Endothelial cell of umbilical vein (primary cell): ENCODE measurements at regions not wholly inside any gene's neighbourhood (a gene's known extent, or its start where the extent isn't known, plus 50 kb on each side); places are given as distances from the start of the nearest gene placed in this dataset.
A peak's percentile ranks its signal among the peaks of the same experiment; 100 is the strongest.

Experiments
- BruUV-seq: library from RNA; stranded (reverse); fragments of 400-500 nt; replicated peaks from 2 replicates; lab custom pipeline; 2021; lab: Mats Ljungman, UMichigan
- CTCF ChIA-PET: fragments of 300-600, 350-600 bp; sonication (Branson Sonifier 250); formaldehyde crosslinking; loops from one replicate; lab custom pipeline; 2021; ENCODE audit warnings: antibody characterized with exemption, inconsistent platforms; lab: Charles Lee
- POLR2A ChIA-PET: fragments of 300-600, 350-600 bp; sonication (Branson Sonifier 250); formaldehyde crosslinking; loops from one replicate; lab custom pipeline; 2021; ENCODE audit warnings: antibody characterized with exemption, inconsistent platforms; lab: Charles Lee
- DNase-seq: peaks from one replicate; pipeline ENCODE4 v3.0.0-alpha.2; 2011; ENCODE audit warnings: low read depth, low spot score
- FAIRE-seq: peaks from 2 replicates; lab custom pipeline; 2011; peaks lifted over from hg19 to GRCh38; lab: Jason Lieb, UNC
- H2AFZ ChIP-seq: 2 replicates; pipeline ENCODE4 v1.6.0; 2012; ENCODE audit warnings: low read depth, low read length, control low read depth, inconsistent platforms
- H3K27ac ChIP-seq: 2 replicates; pipeline ENCODE4 v1.5.1; 2011; ENCODE audit warnings: low read depth, mild to moderate bottlenecking, control low read depth, low read length, moderate library complexity; ENCODE audit not compliant: insufficient read depth
- H3K27me3 ChIP-seq, 2 experiments: 2 replicates each; pipeline versions ENCODE4 v1.6.0 to v1.6.1; 2011; ENCODE audit warnings: low read length in 2 of 2, mixed read lengths in 1 of 2; ENCODE audit not compliant: control insufficient read depth in 2 of 2, insufficient read depth in 2 of 2
- H3K36me3 ChIP-seq, 2 experiments: 2 replicates in 1 of 2; 3 replicates in 1 of 2; pipeline ENCODE4 v1.5.1; 2011; ENCODE audit warnings: low read length in 2 of 2, mild to moderate bottlenecking in 1 of 2, moderate library complexity in 1 of 2; ENCODE audit not compliant: control insufficient read depth in 2 of 2, insufficient read depth in 2 of 2; ENCODE audit errors: extremely low read depth in 1 of 2
- H3K4me1 ChIP-seq: 3 replicates; pipeline ENCODE4 v1.5.1; 2011; ENCODE audit warnings: mild to moderate bottlenecking, low read length; ENCODE audit not compliant: control insufficient read depth, insufficient read depth; ENCODE audit errors: extremely low read depth
- H3K4me2 ChIP-seq: 2 replicates; pipeline ENCODE4 v1.6.1; 2011; ENCODE audit warnings: low read length, control low read depth, mixed read lengths; ENCODE audit not compliant: insufficient read depth
- H3K4me3 ChIP-seq, 3 experiments: fragments of 200-600 bp in 1 of 3; sonication (generic), shearing (Covaris generic) in 1 of 3; replicated peaks in 1 of 3; 2 replicates each; pipeline ENCODE4 v1.5.1; 2011 to 2016; ENCODE audit warnings: control low read depth in 3 of 3, low read length in 3 of 3, mild to moderate bottlenecking in 2 of 3, inconsistent platforms in 1 of 3, low read depth in 1 of 3, moderate library complexity in 1 of 3; ENCODE audit not compliant: insufficient read depth in 1 of 3
- H3K79me2 ChIP-seq: 2 replicates; pipeline ENCODE4 v1.6.0; 2012; ENCODE audit warnings: low read length, inconsistent platforms; ENCODE audit not compliant: control insufficient read depth, insufficient read depth
- H3K9ac ChIP-seq: replicated peaks from 2 replicates; pipeline ENCODE3; 2011; ENCODE audit warnings: low read length, control low read depth; ENCODE audit not compliant: insufficient read depth; ENCODE audit errors: extremely low read depth
- H3K9me1 ChIP-seq: replicated peaks from 3 replicates; pipeline ENCODE4 v1.6.0; 2011; ENCODE audit warnings: mild to moderate bottlenecking, low read length; ENCODE audit not compliant: control insufficient read depth, insufficient read depth; ENCODE audit errors: extremely low read depth
- H3K9me3 ChIP-seq: replicated peaks from 2 replicates; pipeline ENCODE4 v1.5.1; 2012; ENCODE audit warnings: low read length, inconsistent platforms; ENCODE audit not compliant: control insufficient read depth, insufficient read depth
- H4K20me1 ChIP-seq: replicated peaks from 2 replicates; pipeline ENCODE3; 2011; ENCODE audit warnings: mild to moderate bottlenecking, low read length; ENCODE audit not compliant: control insufficient read depth, insufficient read depth; ENCODE audit errors: extremely low read depth
- EZH2 ChIP-seq: IDR thresholded peaks from 2 replicates; pipeline ENCODE4 v1.6.1; 2012; ENCODE audit warnings: borderline replicate concordance, low read depth, mild to moderate bottlenecking, moderate library complexity, low read length, inconsistent platforms; ENCODE audit not compliant: severe bottlenecking
- FOS ChIP-seq: IDR thresholded peaks from 2 replicates; pipeline ENCODE4 v1.6.1; 2011; ENCODE audit warnings: mild to moderate bottlenecking, low read length, moderate library complexity, borderline replicate concordance; ENCODE audit not compliant: insufficient read depth
- GATA2 ChIP-seq: IDR thresholded peaks from 2 replicates; pipeline ENCODE4 v1.7.0; 2011; ENCODE audit warnings: low read depth, mild to moderate bottlenecking, moderate library complexity, mixed read lengths, low read length; ENCODE audit not compliant: insufficient read length, insufficient read depth
- JUN ChIP-seq: IDR thresholded peaks from 2 replicates; pipeline ENCODE4 v1.6.1; 2011; ENCODE audit warnings: borderline replicate concordance, low read depth; ENCODE audit not compliant: insufficient read length, insufficient read depth
- MYC ChIP-seq: IDR thresholded peaks from one replicate; pipeline ENCODE4 v1.6.1; 2011; ENCODE audit warnings: mild to moderate bottlenecking, low read depth, low read length
- POLR2A ChIP-seq: IDR thresholded peaks from 2 replicates; pipeline ENCODE4 v1.6.1; 2012; ENCODE audit warnings: low read depth, mild to moderate bottlenecking, control low read depth, low read length
- POLR2AphosphoS5 ChIP-seq: IDR thresholded peaks from 2 replicates; pipeline ENCODE4 v1.6.1; 2012; ENCODE audit warnings: low read depth, mild to moderate bottlenecking, control low read depth, low read length, moderate library complexity; ENCODE audit not compliant: insufficient read depth
- dilution Hi-C: fragments of 300-500 bp; cut with MboI; formaldehyde crosslinking; loops from one replicate; pipeline ENCODE4 v1.15.0; 2019; ENCODE audit warnings: low sequenced_read_pairs; ENCODE audit not compliant: extremely low pct_ligation_motif_present
- intact Hi-C: fragments of 100-400 bp; cut with micrococcal nuclease; formaldehyde crosslinking; loops from one replicate; pipeline ENCODE4 v1.10.0; 2022
- TF ChIP-seq, protein P1 (sequence below), 2 donors: IDR thresholded peaks; 1 replicate in 1 of 2; 2 replicates in 1 of 2; pipeline ENCODE4 v1.5.1; 2011; ENCODE audit warnings: low read length in 2 of 2, mild to moderate bottlenecking in 2 of 2, moderate library complexity in 2 of 2, control low read depth in 1 of 2, inconsistent platforms in 1 of 2, low read depth in 1 of 2; ENCODE audit not compliant: insufficient read depth in 1 of 2; ENCODE audit errors: extremely low read depth in 1 of 2
- TF ChIP-seq, protein P2 (sequence below): IDR thresholded peaks from 2 replicates; pipeline ENCODE4 v1.6.1; 2011; ENCODE audit not compliant: insufficient read depth, insufficient read length

DNA sequence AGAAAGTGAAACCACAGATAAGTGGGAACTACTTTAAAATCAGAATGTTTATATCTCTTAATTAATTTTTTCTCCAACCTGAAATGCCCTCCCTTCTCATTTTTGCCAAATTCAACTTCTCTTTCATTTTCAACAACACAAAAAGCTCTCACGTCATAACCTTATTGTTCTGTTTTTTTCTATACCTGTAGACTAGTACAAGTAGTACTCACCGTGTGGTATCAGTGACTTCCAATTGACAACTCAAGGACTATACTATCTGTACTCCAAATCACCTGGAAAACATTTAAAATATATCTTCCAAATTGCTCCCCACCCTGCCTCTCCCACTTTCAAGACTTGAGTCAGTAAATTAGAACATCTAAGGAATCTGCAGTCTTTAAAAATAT lies 72.8 kb upstream of the ZNF280D start:
- DNase-seq (no peak), FAIRE-seq (no peak)
- BruUV-seq, result TSS peak; percentile 90
- TF ChIP-seq, protein P1, sequence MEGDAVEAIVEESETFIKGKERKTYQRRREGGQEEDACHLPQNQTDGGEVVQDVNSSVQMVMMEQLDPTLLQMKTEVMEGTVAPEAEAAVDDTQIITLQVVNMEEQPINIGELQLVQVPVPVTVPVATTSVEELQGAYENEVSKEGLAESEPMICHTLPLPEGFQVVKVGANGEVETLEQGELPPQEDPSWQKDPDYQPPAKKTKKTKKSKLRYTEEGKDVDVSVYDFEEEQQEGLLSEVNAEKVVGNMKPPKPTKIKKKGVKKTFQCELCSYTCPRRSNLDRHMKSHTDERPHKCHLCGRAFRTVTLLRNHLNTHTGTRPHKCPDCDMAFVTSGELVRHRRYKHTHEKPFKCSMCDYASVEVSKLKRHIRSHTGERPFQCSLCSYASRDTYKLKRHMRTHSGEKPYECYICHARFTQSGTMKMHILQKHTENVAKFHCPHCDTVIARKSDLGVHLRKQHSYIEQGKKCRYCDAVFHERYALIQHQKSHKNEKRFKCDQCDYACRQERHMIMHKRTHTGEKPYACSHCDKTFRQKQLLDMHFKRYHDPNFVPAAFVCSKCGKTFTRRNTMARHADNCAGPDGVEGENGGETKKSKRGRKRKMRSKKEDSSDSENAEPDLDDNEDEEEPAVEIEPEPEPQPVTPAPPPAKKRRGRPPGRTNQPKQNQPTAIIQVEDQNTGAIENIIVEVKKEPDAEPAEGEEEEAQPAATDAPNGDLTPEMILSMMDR (IDR thresholded peaks at IDR 0.05; ENCODE audit: extremely low read depth in 1 of 2, insufficient read depth in 1 of 2, low read depth in 1 of 2, low read length in 2 of 2), result no peak
- TF ChIP-seq POLR2A, result no peak
- TF ChIP-seq EZH2, result no peak
- no peak for TF ChIP-seq POLR2AphosphoS5
- TF ChIP-seq, protein P2, sequence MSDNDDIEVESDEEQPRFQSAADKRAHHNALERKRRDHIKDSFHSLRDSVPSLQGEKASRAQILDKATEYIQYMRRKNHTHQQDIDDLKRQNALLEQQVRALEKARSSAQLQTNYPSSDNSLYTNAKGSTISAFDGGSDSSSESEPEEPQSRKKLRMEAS, result no peak
- no peak for TF ChIP-seq JUN
- no peak for TF ChIP-seq GATA2
- no peak for TF ChIP-seq MYC
- TF ChIP-seq FOS, result no peak
- intact Hi-C loops, result no loop called here
- Histone ChIP-seq H3K79me2 (no peaks in the 10 kb centered on the region), H3K36me3 (no peaks in the 10 kb centered on the region), H3K9ac (peak overlapping the region; percentile 80), H3K27ac (peak overlapping the region; percentile 74), H3K9me1 (no peaks in the 10 kb centered on the region), H3K27me3 (peaks cover 0 to 3% of the 10 kb centered on the region in 2 experiments), H3K4me2 (peak overlapping the region; percentile 56), H4K20me1 (no peaks in the 10 kb centered on the region), H3K4me1 (peaks cover 11% of the 10 kb centered on the region), H3K9me3 (peaks cover 4% of the 10 kb centered on the region), H3K4me3 (peak overlapping the region in 1 of 3 experiments; percentile 19), H2AFZ (peak overlapping the region; percentile 89)
- dilution Hi-C loops, result no loop called here
- ChIA-PET CTCF (interaction anchor here (0.6 to 2.8 kb wide), 13 partner anchors 8 to 407 kb away, joined by 3 to 13 read pairs (median 4); partner anchors contain the start of gene TCF12), POLR2A (interaction anchor here (1.4 kb wide), 1 partner anchor 8 kb away, joined by 4 read pairs; no protein-coding TSS in a partner anchor)
